A549 (cell line): ENCODE measurements at regions not wholly inside any gene's neighbourhood (a gene's known extent, or its start where the extent isn't known, plus 50 kb on each side); places are given as distances from the start of the nearest gene placed in this dataset.

ENCODE experiments used
- ATAC-seq, 2 experiments: fragments of 200-7000 bp in 1 of 2; fragments of >200 bp in 1 of 2; cut with Nextera tagmentation in 1 of 2; cut with Tn5 transposase in 1 of 2; 3 replicates each; pipeline versions ENCODE4 v1.8.0 to v1.9.1; 2018 to 2020; ENCODE audit warnings: mild to moderate bottlenecking in 1 of 2, moderate library complexity in 1 of 2
- CTCF ChIA-PET: fragments of 300-600 bp; sonication (Branson Sonifier 250); formaldehyde crosslinking; extraction: SDS; loops from one replicate; lab custom pipeline; 2021; ENCODE audit warnings: antibody characterized with exemption, inconsistent platforms; lab: Yijun Ruan, JAX
- POLR2A ChIA-PET: fragments of 350-600 bp; formaldehyde crosslinking; extraction: SDS; loops from one replicate; lab custom pipeline; 2021; ENCODE audit warnings: antibody characterized with exemption, inconsistent platforms; lab: Yijun Ruan, JAX
- DNase-seq, 2 experiments: peaks; one replicate each; pipeline versions ENCODE4 v3.0.0 to v3.0.0-alpha.2; 2011 to 2016; ENCODE audit warnings: low read depth in 1 of 2, low spot score in 1 of 2
- FAIRE-seq: peaks from 2 replicates; lab custom pipeline; 2011; peaks lifted over from hg19 to GRCh38; lab: Jason Lieb, UNC
- H3K27ac ChIP-seq, 2 experiments: fragments of >200 bp; sonication (Bioruptor Twin); formaldehyde crosslinking; 3 replicates each; pipeline ENCODE4 v1.5.1; 2016 to 2017
- H3K4me1 ChIP-seq: fragments of >200 bp; sonication (Bioruptor Twin); formaldehyde crosslinking; 3 replicates; pipeline ENCODE4 v1.6.1; 2016
- H3K4me2 ChIP-seq: fragments of >200 bp; sonication (Bioruptor Twin); formaldehyde crosslinking; 3 replicates; pipeline ENCODE4 v1.6.1; 2016
- H3K4me3 ChIP-seq: fragments of >200 bp; sonication (Bioruptor Twin); formaldehyde crosslinking; 3 replicates; pipeline ENCODE4 v1.5.1; 2016
- H3K9me3 ChIP-seq: fragments of >200 bp; sonication (Bioruptor Twin); formaldehyde crosslinking; 3 replicates; pipeline ENCODE4 v1.6.1; 2016
- CBX2 ChIP-seq: fragments of 200-600 bp; sonication (generic); IDR thresholded peaks from 2 replicates; pipeline ENCODE4 v1.6.1; 2016; ENCODE audit warnings: low read depth, mild to moderate bottlenecking, borderline replicate concordance
- FOXS1 ChIP-seq: fragments of 250-450 bp; sonication (Bioruptor Pico); IDR thresholded peaks from 2 replicates; pipeline ENCODE4 v1.5.0; 2020; ENCODE audit warnings: mild to moderate bottlenecking, moderate library complexity
- GATA3 ChIP-seq: IDR thresholded peaks from 2 replicates; pipeline ENCODE4 v1.6.1; 2012; ENCODE audit warnings: borderline replicate concordance
- HDAC2 ChIP-seq: fragments of 200-600 bp; sonication (generic); IDR thresholded peaks from 2 replicates; pipeline ENCODE4 v1.6.1; 2016
- HOXB5 ChIP-seq: fragments of 250-450 bp; sonication (Bioruptor Pico); IDR thresholded peaks from 2 replicates; pipeline ENCODE4 v1.5.0; 2020; ENCODE audit warnings: mild to moderate bottlenecking, moderate library complexity
- MAFK ChIP-seq: fragments of 450-650 bp; IDR thresholded peaks from 2 replicates; pipeline ENCODE4 v1.6.1; 2014; ENCODE audit not compliant: partially characterized antibody
- MAZ ChIP-seq: fragments of 150-350 bp; IDR thresholded peaks from 2 replicates; pipeline ENCODE4 v1.6.1; 2014; ENCODE audit warnings: antibody characterized with exemption, low read depth, low read length, borderline replicate concordance
- MYC ChIP-seq: IDR thresholded peaks from 2 replicates; pipeline ENCODE4 v1.6.1; 2012; ENCODE audit warnings: mild to moderate bottlenecking, inconsistent platforms, low read length, improper control_type of control experiment, borderline replicate concordance
- POLR2AphosphoS2 ChIP-seq: conservative IDR thresholded peaks from 2 replicates; pipeline ENCODE4 v1.6.1; 2012; ENCODE audit warnings: low read length, improper control_type of control experiment, inconsistent platforms
- RCOR1 ChIP-seq: fragments of 150-350 bp; IDR thresholded peaks from 2 replicates; pipeline ENCODE4 v1.6.1; 2014; ENCODE audit warnings: antibody characterized with exemption, low read length, low read depth
- RNF2 ChIP-seq: fragments of 200-600 bp; sonication (generic); IDR thresholded peaks from 2 replicates; pipeline ENCODE4 v1.6.1; 2016; ENCODE audit warnings: low read depth, mild to moderate bottlenecking, antibody characterized with exemption, moderate library complexity, borderline replicate concordance
- SMC3 ChIP-seq: fragments of >200 bp; sonication (Bioruptor Twin); formaldehyde crosslinking; IDR thresholded peaks from 3 replicates; pipeline ENCODE4 v1.6.1; 2018; ENCODE audit warnings: inconsistent platforms
- SREBF2 ChIP-seq: fragments of 450-650 bp; IDR thresholded peaks from 2 replicates; pipeline ENCODE4 v1.6.1; 2014; ENCODE audit warnings: mild to moderate bottlenecking, moderate library complexity
- TFCP2L1 ChIP-seq: fragments of 250-450 bp; sonication (Bioruptor Pico); IDR thresholded peaks from 2 replicates; pipeline ENCODE4 v1.5.0; 2021; ENCODE audit warnings: mild to moderate bottlenecking
- WGBS: methylation state at CpG from one replicate; pipeline ENCODE4 v1.1.6; 2017; ENCODE audit errors: missing lambda C conversion rate; 5-methylcytosine and 5-hydroxymethylcytosine counted together
- TF ChIP-seq, protein P1 (sequence below): fragments of 250-450 bp; sonication (Bioruptor Pico); IDR thresholded peaks from 2 replicates; pipeline ENCODE4 v1.5.0; 2021; ENCODE audit warnings: mild to moderate bottlenecking, moderate library complexity, borderline replicate concordance
- TF ChIP-seq, protein P2 (sequence below): fragments of >200 bp; sonication (Bioruptor Twin); formaldehyde crosslinking; IDR thresholded peaks from 3 replicates; pipeline ENCODE4 v1.6.1; 2016

GRCh38 chrX:150306002-150306401 is 57.1 kb upstream of the MAMLD1 start:
- no peak overlapping the region for H3K4me2 ChIP-seq
- DNase-seq (no peak), ATAC-seq (no peak), FAIRE-seq (no peak)
- no peak overlapping the region for H3K4me3 ChIP-seq
- WGBS, result 70% methylated on average over 6 of the region's 6 CpGs
- H3K9me3 ChIP-seq, result no peaks in the 10 kb centered on the region
- ChIA-PET POLR2A (no interaction called here), CTCF (no interaction called here)
- no peak overlapping the region for H3K27ac ChIP-seq
- TF ChIP-seq SMC3, result no peak
- TF ChIP-seq MAFK, result no peak
- TF ChIP-seq TFCP2L1 (CRISPR knock-in tag), result no peak
- no peak for TF ChIP-seq HOXB5 (CRISPR knock-in tag)
- no peak for TF ChIP-seq FOXS1
- no peak for TF ChIP-seq CBX2
- TF ChIP-seq HDAC2, result no peak
- H3K4me1 ChIP-seq, result no peaks in the 10 kb centered on the region

- no peak for ATAC-seq
Measured at GRCh38 chrX:150308041-150308440, 55.1 kb upstream of the MAMLD1 start.

GRCh38 chrX:150308532-150309157 is 54.5 kb upstream of the MAMLD1 start:
- no peak for FAIRE-seq

More at GRCh38 chrX:150308041-150308440, 55.1 kb upstream of the MAMLD1 start:
- H3K4me3 ChIP-seq, result no peak overlapping the region
- FAIRE-seq (no peak), DNase-seq (no peak)
- no peak for TF ChIP-seq RNF2
- TF ChIP-seq RCOR1, result no peak
- TF ChIP-seq MYC, result no peak
- no peak for TF ChIP-seq POLR2AphosphoS2
- TF ChIP-seq MAZ, result no peak
- no peak overlapping the region for H3K4me2 ChIP-seq
- H3K9me3 ChIP-seq, result no peaks in the 10 kb centered on the region
- ChIA-PET CTCF (no interaction called here), POLR2A (no interaction called here)
- 62% methylated on average over 4 of the region's 4 CpGs for WGBS
- no peaks in the 10 kb centered on the region for H3K4me1 ChIP-seq
- H3K27ac ChIP-seq, result no peak overlapping the region

GRCh38 chrX:150310417-150310816 is 52.7 kb upstream of the MAMLD1 start:
- DNase-seq (no peak), FAIRE-seq (no peak), ATAC-seq (no peak)
- CTCF ChIA-PET, result no interaction called here
- Histone ChIP-seq H3K4me3 (no peak overlapping the region), H3K27ac (no peak overlapping the region), H3K9me3 (no peaks in the 10 kb centered on the region), H3K4me2 (no peak overlapping the region), H3K4me1 (no peaks in the 10 kb centered on the region)
- WGBS, result 68% methylated on average over 4 of the region's 4 CpGs
- TF ChIP-seq GATA3, result no peak
- TF ChIP-seq MAZ, result no peak
- TF ChIP-seq POLR2AphosphoS2, result no peak
- POLR2A ChIA-PET, result no interaction called here

More at GRCh38 chrX:150308532-150309157, 54.5 kb upstream of the MAMLD1 start:
- ATAC-seq (no peak), DNase-seq (no peak)
- Histone ChIP-seq H3K4me2 (no peak overlapping the region), H3K27ac (no peak overlapping the region), H3K4me3 (no peak overlapping the region), H3K4me1 (no peaks in the 10 kb centered on the region), H3K9me3 (no peaks in the 10 kb centered on the region)
- ChIA-PET POLR2A (no interaction called here), CTCF (no interaction called here)
- TF ChIP-seq, protein P1, sequence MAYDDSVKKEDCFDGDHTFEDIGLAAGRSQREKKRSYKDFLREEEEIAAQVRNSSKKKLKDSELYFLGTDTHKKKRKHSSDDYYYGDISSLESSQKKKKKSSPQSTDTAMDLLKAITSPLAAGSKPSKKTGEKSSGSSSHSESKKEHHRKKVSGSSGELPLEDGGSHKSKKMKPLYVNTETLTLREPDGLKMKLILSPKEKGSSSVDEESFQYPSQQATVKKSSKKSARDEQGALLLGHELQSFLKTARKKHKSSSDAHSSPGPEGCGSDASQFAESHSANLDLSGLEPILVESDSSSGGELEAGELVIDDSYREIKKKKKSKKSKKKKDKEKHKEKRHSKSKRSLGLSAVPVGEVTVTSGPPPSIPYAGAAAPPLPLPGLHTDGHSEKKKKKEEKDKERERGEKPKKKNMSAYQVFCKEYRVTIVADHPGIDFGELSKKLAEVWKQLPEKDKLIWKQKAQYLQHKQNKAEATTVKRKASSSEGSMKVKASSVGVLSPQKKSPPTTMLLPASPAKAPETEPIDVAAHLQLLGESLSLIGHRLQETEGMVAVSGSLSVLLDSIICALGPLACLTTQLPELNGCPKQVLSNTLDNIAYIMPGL (CRISPR knock-in tag), result no peak
- TF ChIP-seq, protein P2, sequence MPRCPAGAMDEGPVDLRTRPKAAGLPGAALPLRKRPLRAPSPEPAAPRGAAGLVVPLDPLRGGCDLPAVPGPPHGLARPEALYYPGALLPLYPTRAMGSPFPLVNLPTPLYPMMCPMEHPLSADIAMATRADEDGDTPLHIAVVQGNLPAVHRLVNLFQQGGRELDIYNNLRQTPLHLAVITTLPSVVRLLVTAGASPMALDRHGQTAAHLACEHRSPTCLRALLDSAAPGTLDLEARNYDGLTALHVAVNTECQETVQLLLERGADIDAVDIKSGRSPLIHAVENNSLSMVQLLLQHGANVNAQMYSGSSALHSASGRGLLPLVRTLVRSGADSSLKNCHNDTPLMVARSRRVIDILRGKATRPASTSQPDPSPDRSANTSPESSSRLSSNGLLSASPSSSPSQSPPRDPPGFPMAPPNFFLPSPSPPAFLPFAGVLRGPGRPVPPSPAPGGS, result no peak
- no peak for TF ChIP-seq SREBF2
- 82% methylated on average over 6 of the region's 9 CpGs for WGBS
